OCI-LY7 (cell line): ENCODE measurements at regions not wholly inside any gene's neighbourhood (a gene's known extent, or its start where the extent isn't known, plus 50 kb on each side); places are given as distances from the start of the nearest gene placed in this dataset.

Experiments used
- EZH2phosphoT487 ChIP-seq: fragments of 200-600 bp; sonication (generic); IDR thresholded peaks from 2 replicates; pipeline ENCODE4 v1.6.1; 2018; ENCODE audit warnings: low read depth, borderline replicate concordance, mild to moderate bottlenecking, mixed run types, antibody characterized with exemption, low read length, moderate library complexity, mixed read lengths
- TF ChIP-seq, protein P1 (sequence below): fragments of 200-600 bp; sonication (generic); conservative IDR thresholded peaks from 2 replicates; pipeline ENCODE4 v1.5.1; 2014; ENCODE audit warnings: mild to moderate bottlenecking, antibody characterized with exemption, low read length, moderate library complexity, mixed read lengths

DNA sequence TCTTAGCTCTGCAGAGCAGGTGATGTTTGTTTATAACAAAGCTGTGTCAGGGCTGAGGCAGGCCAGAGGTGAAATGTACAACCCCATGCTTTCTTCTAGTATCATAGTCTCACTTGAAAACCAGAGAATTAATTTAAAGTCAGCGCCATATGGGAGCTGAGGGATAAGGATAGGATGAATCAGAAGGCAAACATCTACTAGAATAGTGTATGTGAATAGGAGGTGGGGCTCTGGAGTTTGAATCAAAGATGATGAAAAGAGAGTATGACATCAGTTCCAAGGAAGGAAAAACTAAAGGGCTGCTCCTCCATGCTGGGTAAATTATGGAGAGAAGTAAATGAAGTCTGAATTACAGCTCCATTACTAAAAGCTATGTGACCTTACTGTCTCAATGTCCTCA lies 441.5 kb downstream of the RASEF start:
- TF ChIP-seq, protein P1, sequence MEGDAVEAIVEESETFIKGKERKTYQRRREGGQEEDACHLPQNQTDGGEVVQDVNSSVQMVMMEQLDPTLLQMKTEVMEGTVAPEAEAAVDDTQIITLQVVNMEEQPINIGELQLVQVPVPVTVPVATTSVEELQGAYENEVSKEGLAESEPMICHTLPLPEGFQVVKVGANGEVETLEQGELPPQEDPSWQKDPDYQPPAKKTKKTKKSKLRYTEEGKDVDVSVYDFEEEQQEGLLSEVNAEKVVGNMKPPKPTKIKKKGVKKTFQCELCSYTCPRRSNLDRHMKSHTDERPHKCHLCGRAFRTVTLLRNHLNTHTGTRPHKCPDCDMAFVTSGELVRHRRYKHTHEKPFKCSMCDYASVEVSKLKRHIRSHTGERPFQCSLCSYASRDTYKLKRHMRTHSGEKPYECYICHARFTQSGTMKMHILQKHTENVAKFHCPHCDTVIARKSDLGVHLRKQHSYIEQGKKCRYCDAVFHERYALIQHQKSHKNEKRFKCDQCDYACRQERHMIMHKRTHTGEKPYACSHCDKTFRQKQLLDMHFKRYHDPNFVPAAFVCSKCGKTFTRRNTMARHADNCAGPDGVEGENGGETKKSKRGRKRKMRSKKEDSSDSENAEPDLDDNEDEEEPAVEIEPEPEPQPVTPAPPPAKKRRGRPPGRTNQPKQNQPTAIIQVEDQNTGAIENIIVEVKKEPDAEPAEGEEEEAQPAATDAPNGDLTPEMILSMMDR = no peak
- TF ChIP-seq EZH2phosphoT487 = no peak
